Amygdala (tissue), 56 donors: ENCODE measurements at regions not wholly inside any gene's neighbourhood (a gene's known extent, or its start where the extent isn't known, plus 50 kb on each side); places are given as distances from the start of the nearest gene placed in this dataset.

Experiments used
- DNase-seq, 56 donors: peaks; one replicate each; lab custom pipeline; 2025; lab: John Stamatoyannopoulos, UW

DNA sequence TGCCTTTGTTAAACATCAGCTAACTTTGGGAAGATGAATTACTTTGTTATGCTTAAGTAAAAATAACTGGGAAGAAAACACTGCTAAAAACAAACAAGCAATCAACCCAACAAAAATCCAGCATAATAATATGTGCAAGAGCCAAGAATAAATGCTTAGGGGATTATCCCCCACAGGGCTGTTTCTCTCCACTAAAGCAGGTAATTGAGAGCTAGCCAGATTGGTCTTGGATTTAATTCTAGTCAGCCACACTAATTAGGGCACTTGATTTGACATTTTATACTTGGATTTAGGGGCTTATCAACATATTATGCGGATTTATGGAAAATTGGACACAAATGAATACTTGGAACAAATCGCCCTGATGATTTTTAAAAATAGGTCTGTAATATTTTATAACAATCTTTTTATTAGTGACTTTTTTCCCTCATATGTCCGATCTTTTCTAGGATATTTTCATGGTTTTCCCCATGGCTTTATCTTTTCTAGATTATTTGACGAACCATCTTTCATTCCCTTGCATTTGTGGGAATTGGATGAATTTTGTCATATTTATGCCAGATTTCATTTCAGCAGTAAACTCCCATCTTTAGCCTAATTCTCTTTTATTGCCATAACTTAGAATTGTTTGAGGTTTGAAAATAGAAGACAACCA lies 199.1 kb upstream of the NXPH2 start:
- no peak for DNase-seq

- DNase-seq: no peak
Observed at GRCh38 chr2:138974651-138975050, 194.5 kb upstream of the NXPH2 start.

- DNase-seq: no peak
Observed at GRCh38 chr2:138964418-138964817, 184.2 kb upstream of the NXPH2 start.

GRCh38 chr2:138962686-138963085 lies 182.5 kb upstream of the NXPH2 start:
- no peak for DNase-seq

GRCh38 chr2:138960191-138960590 lies 180.0 kb upstream of the NXPH2 start:
- no peak for DNase-seq

DNA sequence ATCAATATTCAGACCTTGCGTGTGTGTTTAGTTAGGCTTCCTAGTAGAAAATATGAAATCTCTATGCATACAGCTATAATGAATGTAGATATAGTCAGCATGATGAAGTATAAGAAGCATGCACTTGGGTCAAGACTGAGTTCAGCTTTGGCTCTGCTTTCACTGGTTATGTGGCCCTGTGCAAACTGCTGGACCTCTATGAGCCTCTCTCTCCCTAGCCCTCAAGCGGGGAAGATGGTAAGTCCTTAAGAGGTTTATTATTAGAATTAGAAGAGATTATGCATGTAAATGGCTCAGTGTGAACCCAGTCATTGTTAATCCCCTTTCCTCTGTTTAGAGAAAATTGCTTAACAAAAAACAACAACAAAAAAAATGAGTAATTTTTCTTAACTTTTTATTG lies 178.8 kb upstream of the NXPH2 start:
- no peak for DNase-seq

- DNase-seq: no peak
Observed at GRCh38 chr2:138956116-138956515, 175.9 kb upstream of the NXPH2 start.

DNA sequence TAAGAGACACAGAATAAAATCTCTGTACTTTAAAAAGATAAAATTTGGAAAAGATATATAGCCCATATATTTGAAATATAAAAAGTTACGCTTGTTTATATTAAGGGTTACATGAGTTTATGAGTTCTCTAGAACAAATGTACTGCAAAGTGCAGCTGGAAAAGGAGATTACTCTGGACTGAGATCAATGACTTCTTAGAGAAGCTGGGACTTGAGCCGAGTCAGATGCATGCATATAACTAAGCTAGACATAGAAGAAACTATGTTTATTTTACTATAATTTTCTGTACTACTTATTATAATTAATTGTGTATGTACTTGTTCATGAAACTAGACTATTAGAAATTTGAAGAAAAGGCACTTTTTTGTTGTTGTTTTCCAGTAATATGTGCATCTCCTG lies 170.3 kb upstream of the NXPH2 start:
- no peak for DNase-seq

GRCh38 chr2:138949517-138949916 lies 169.3 kb upstream of the NXPH2 start:
- no peak for DNase-seq

- DNase-seq: peak in 1 of 56 donors; percentile 4
Observed at GRCh38 chr2:138948070-138948539, 167.9 kb upstream of the NXPH2 start.

DNA sequence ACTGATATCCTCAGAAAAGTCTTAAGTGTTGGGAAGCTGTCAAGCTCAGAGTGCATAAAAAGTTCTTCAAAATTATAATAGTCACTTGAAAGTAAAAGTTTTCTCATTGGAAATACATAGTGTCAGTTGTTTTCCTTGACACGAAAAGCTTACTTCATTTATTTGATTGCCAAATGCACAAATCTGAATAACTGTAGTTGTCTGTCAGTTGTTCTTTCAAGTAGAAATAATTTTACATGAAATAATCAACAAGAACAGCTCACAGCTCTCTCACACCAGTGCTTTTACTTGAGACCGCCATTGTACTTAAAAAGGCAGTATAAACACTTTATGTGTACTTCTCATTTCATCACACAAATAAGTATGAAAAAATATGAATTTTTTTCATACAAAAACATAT lies 163.3 kb upstream of the NXPH2 start:
- no peak for DNase-seq

- DNase-seq: no peak
Observed at GRCh38 chr2:138942466-138942865, 162.3 kb upstream of the NXPH2 start.

- no peak for DNase-seq
Observed at GRCh38 chr2:138931284-138932256, 151.4 kb upstream of the NXPH2 start.

DNA sequence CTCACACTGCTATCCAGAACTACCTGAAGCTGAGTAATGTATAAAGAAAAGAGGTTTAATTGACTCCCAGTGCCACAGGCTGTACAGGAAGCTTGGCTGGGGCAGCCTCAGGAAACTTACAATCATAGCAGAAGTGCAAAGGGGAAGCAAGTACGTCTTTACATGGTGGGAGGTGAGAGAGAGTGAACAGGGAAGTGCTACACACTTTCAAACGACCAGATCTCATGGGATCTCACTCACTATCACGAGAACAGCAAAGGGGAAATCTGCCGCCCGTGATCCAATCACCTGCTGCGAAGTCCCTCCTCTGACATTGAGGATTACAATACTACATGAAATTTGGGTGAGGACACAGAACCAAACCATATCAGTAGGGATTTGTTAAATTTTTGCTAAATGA lies 150.4 kb upstream of the NXPH2 start:
- DNase-seq: no peak

GRCh38 chr2:138928374-138929021 lies 148.3 kb upstream of the NXPH2 start:
- no peak for DNase-seq

DNA sequence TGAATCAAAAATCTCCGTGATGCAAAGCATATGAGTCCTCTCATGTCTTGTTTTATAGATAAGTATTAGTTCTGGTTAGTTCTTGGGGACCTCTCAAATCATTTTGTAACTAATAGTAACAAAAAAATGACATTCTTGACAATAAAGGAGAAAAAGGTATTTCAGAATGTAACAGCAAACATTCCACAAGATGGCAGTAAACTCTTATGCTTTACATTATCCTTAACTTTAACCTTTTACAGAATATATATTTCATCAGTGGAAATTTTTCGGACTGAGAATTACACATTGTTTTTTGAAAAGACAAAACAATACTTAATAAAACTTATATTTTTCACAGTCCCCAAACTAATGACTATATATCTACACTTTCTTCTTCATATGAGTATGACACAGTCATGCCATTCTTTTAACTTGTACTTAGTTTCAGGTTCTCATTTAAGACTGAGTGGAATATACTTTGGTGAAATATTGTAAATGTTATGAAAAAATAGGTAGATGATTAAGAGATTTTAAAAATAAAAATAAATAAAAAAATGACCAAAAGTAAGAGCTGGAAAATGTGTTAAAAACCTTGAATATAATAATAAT lies 142.9 kb upstream of the NXPH2 start:
- DNase-seq: no peak

- DNase-seq: no peak
Observed at GRCh38 chr2:138919120-138919747, 139.0 kb upstream of the NXPH2 start.

DNA sequence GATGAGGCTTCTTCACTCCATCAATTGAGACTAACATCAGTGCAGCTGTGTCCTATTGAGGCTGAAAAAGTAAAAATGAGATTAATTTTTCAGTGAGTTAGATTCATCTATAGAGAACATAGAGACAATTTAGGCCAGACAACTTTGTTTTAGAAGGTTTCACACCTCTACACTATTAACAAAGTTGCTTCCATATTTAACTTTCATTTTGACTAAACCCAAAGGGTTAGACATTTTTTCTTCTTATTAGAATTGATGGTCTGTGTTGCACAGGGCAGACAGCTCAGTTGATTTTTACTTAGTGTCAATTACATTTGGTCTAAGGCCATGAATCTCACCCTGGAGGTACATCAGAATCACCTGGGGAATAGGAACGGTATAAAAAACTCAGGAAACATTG lies 130.2 kb upstream of the NXPH2 start:
- no peak for DNase-seq

GRCh38 chr2:138906549-138906948 lies 126.4 kb upstream of the NXPH2 start:
- no peak for DNase-seq

DNA sequence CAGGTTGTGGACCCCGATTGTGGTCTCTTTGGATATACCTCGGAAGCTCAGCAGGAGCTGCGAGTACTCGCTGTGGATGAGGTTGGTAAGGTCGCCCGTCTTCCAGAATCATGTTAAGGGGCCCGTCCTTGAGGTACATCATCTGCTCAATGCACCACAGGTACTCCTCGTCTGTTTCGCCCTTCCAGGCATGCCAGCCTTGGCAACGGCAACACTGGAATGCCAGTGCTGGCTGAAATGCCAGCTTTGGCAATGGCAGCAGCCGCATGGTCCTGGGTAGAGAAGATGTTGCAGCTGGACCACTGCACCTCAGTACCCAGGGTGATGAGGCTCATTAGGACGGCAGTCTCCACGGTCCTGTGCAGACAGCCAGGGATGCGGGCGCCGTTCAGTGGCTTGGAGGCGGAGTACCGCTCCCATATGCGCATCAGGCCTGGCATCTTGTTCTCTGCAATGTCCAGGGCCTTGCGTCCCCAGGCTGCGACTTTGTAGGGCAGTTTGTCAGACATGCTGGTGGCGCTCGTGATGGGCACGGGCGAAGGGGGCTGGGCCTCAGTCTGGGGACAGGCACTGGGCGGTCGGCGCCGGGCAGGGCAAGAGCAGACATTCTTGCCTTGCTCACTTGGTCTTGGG lies 122.2 kb upstream of the NXPH2 start:
- DNase-seq: no peak
